LNCAP (cell line): ENCODE measurements at regions not wholly inside any gene's neighbourhood (a gene's known extent, or its start where the extent isn't known, plus 50 kb on each side); places are given as distances from the start of the nearest gene placed in this dataset.

ENCODE experiments used
- TF ChIP-seq, protein P1 (sequence below): fragments of 450-650 bp; IDR thresholded peaks from 2 replicates; pipeline ENCODE4 v1.5.1; 2017; ENCODE audit warnings: mild to moderate bottlenecking

DNA sequence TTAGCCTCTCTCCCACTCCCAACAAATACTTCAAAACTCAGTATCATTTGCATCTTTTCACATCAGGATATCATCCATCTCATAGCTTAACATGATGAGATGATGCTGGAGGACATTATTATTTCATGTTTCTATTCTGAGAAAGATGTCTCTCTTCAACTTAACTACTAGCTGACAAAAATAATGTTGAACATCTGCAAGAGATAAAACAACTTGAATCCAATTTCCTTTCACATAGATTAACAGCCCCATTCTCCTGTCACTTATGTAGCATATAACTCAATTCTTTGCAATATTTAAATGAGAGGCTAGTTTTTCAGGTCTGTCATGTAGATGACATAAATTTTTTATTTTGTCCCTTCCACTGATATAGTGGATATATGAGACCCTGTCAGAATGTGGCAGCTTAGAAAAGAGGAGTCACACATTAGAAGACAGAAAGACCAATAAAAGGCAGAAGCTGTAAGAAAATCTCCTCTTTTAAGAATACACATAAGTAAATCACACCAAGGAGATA is 239.2 kb upstream of the KIF2A start:
- TF ChIP-seq, protein P1, sequence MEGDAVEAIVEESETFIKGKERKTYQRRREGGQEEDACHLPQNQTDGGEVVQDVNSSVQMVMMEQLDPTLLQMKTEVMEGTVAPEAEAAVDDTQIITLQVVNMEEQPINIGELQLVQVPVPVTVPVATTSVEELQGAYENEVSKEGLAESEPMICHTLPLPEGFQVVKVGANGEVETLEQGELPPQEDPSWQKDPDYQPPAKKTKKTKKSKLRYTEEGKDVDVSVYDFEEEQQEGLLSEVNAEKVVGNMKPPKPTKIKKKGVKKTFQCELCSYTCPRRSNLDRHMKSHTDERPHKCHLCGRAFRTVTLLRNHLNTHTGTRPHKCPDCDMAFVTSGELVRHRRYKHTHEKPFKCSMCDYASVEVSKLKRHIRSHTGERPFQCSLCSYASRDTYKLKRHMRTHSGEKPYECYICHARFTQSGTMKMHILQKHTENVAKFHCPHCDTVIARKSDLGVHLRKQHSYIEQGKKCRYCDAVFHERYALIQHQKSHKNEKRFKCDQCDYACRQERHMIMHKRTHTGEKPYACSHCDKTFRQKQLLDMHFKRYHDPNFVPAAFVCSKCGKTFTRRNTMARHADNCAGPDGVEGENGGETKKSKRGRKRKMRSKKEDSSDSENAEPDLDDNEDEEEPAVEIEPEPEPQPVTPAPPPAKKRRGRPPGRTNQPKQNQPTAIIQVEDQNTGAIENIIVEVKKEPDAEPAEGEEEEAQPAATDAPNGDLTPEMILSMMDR: no peak

DNA sequence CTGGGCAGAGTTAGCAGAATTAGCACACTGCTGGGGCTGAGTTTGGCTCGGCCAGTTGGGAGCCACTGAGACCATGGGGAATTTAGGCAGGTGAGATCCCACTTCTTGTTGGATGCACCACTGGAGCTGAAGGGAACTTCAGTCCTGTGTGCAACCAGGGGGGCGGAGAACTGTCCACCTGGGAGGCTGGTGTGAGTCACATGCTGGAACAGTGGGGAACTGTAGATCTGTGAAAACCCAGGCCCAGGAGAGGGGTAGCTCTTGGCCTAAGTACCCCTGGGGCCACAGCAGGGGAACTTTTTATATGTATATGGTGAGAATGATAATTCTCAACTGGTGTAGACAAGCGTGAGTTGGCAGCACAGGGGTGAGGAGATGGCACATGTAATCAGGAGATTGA is 237.5 kb upstream of the KIF2A start:
- TF ChIP-seq, protein P1: no peak

DNA sequence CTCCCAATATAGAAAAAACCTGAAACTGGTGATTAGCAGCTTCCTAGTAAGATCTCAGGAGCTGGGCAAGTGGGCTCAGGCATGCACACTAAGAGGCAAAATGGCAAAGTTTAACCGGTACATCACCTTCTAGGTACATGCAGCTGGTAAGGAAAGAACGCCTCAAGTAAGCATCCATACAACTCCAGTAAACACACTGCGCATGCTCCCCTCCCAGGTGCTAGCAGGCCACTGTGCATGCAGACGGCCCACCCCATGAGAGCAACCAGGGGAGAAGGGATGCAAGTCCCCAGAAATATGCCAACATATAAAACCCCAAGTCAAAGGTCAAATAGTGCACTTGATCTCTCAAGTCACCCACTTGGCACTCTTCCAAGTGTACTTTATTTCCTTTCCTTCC is 228.6 kb upstream of the KIF2A start:
- TF ChIP-seq, protein P1: no peak

DNA sequence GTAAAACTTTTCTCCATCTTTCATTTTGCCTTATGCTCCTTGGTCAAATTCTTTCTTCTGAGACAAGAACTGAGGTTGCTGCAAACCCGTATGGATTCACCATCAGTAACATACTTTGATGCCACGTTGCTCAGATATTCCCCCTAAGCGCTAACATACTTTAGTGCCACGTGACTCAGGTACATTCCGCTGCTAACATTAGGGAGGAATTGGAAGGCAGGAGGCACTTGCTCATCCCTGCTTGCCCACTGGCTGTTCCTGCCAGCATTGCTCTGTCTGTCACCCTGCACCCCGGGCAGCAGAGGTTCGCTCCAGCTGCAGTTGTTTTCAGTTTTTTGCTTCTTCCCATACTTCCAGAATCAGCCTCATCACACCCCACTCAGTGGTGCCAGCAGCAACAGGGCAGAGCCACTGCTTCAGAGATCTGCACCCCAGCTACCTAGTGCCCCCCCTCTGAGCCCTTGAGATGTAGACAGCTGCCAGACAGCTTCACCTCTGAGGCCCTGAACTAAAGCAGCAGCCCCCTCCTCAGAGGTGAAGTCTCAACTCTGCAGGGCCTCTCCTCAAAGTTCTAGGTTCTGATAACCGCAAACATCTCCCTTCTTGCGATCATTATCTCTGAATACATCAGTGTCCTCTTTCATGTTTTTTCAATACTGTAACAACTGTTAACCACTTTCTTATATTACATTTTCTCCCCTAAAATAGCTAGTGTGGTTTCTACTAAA is 228.0 kb upstream of the KIF2A start:
- TF ChIP-seq, protein P1: no peak

DNA sequence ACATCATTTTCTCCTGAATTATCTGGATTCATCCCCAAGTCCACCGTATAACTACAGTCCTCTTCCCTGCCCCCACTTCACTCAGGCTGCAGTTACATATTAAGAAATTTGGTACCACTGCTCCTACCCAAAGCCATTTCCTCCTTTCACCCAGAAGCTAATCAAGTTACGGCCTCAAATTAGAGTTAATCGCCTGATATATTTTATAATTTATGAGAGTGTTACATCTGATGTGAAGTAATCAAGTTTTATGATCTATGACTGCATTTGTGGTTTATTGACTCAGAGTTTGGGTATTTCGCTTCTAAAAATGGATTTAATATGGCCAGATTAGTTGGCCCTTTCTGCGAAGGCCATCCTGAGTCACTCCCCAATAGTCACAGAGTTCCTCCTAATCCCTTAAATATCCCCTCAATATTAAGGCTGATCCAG is 223.6 kb upstream of the KIF2A start:
- TF ChIP-seq, protein P1: no peak

DNA sequence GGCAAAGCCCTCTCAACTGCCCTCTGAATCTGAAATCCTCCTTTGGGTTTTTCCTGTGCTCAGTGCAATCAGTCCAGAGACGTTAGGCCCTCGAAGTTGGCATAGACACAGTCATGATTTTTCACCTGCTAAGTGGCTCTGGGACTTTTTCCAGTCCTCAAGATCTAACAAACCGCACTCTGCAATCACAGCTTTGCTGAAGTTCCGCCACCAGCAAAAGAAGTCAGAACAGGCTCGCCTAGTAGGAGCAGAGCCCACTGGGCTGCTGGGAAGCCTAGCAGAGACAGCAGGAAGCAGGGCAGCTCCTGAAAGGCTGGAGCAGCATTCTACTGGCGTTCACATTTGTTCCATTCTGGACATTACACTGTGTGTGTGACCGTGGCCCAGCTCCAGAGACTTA is 222.8 kb upstream of the KIF2A start:
- TF ChIP-seq, protein P1: no peak

DNA sequence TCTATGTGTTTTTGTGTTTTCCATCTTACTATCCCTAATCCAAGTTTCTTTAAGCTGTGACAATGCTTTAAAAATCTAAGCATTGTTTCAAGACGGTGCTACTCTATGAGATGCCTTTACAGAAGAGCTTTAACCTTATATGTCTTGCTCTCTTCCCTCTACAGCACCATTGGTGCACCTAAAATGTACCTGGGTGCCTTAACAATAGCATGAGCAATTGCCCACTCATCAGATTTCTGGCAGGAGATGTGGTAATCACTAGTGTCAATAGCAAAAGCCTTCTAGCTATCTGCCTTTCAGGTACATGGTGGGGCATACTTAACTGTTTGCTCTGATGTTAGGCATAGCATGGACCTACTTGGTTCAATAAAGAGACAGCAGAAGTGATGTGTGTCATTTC is 222.3 kb upstream of the KIF2A start:
- TF ChIP-seq, protein P1: no peak
